ENCODE measurements at regions not wholly inside any gene's neighbourhood (a gene's known extent, or its start where the extent isn't known, plus 50 kb on each side); places are given as distances from the start of the nearest gene placed in this dataset.

- H3K27ac Mint-ChIP-seq = no peak overlapping the region
- ChIA-PET POLR2A (no interaction called here), CTCF (interaction anchor here (1.2 kb wide), 1 partner anchor 12 kb away, joined by 4 read pairs; no protein-coding TSS in a partner anchor)
- intact Hi-C loops (cut with micrococcal nuclease) = no loop called here
- peaks cover 4% of the 10 kb centered on the region for H3K4me1 Mint-ChIP-seq (ENCODE audit: low read depth)
- no peaks in the 10 kb centered on the region for H3K36me3 Mint-ChIP-seq (ENCODE audit: low read depth)
- no peak for TF ChIP-seq CTCF (IDR thresholded peaks at IDR 0.05)
- H3K27me3 Mint-ChIP-seq = peaks cover 3% of the 10 kb centered on the region
- DNase-seq (no peak), ATAC-seq (no peak)
- no peaks in the 10 kb centered on the region for H3K9me3 Mint-ChIP-seq
- no peak overlapping the region for H3K4me3 Mint-ChIP-seq
These were observed 50.4 kb upstream of the C7orf33 start for GRCh38 chr7:148540041-148540738.

Data from activated CD8-positive, alpha-beta T cell treated with anti-CD3 and anti-CD28 coated beads for 36 hours (primary cell).